K562 (cell line): ENCODE measurements at regions not wholly inside any gene's neighbourhood (a gene's known extent, or its start where the extent isn't known, plus 50 kb on each side); places are given as distances from the start of the nearest gene placed in this dataset.
A peak's percentile ranks its signal among the peaks of the same experiment; 100 is the strongest.

ENCODE experiments used
- ATAC-seq: fragments of 200-7000 bp; cut with Tn5 transposase; 3 replicates; pipeline ENCODE4 v1.9.1; 2020; ENCODE audit warnings: moderate library complexity
- BruUV-seq: library from RNA; stranded (reverse); fragments of 400-500 nt; replicated peaks from 2 replicates; lab custom pipeline; 2021; lab: Mats Ljungman, UMichigan
- CTCF ChIA-PET: fragments of 300-600 bp; formaldehyde crosslinking; extraction: SDS; loops from one replicate; lab custom pipeline; 2021; ENCODE audit warnings: low intra/inter-chr PET ratio; lab: Yijun Ruan, JAX
- POLR2A ChIA-PET: fragments of 300-600, 350-650 bp; sonication (Branson Sonifier 250); formaldehyde crosslinking; extraction: SDS; loops from one replicate; lab custom pipeline; 2021; ENCODE audit warnings: antibody characterized with exemption, inconsistent platforms; lab: Yijun Ruan, JAX
- DNase-seq, 4 experiments: peaks; one replicate each; pipeline versions ENCODE4 v3.0.0 to v3.0.0-alpha.2; 2011 to 2018; ENCODE audit warnings: low spot score in 3 of 4, mixed read lengths in 3 of 4; ENCODE audit errors: extremely low read depth in 1 of 4
- FAIRE-seq: peaks from 2 replicates; lab custom pipeline; 2011; peaks lifted over from hg19 to GRCh38; lab: Jason Lieb, UNC
- H2AFZ ChIP-seq: 2 replicates; pipeline ENCODE4 v1.6.0; 2011; ENCODE audit warnings: low read depth, low read length, control low read depth, inconsistent platforms
- H3K27ac ChIP-seq: fragments of 200-600 bp; 3 replicates; pipeline ENCODE4 v1.8.0; 2011; ENCODE audit warnings: low read depth, mild to moderate bottlenecking, control low read depth, inconsistent platforms, low read length, moderate library complexity, mixed read lengths; ENCODE audit errors: extremely low read depth
- H3K27me3 ChIP-seq, 2 experiments: fragments of 300-600 bp in 1 of 2; 2 replicates in 1 of 2; 3 replicates in 1 of 2; pipeline versions ENCODE4 v1.6.0 to v1.8.0; 2011; ENCODE audit warnings: inconsistent platforms in 2 of 2, low read length in 2 of 2, mild to moderate bottlenecking in 1 of 2, mixed read lengths in 1 of 2, moderate library complexity in 1 of 2; ENCODE audit not compliant: control insufficient read depth in 2 of 2, insufficient read depth in 2 of 2
- H3K36me3 ChIP-seq: fragments of 300-600 bp; 3 replicates; pipeline ENCODE4 v1.8.0; 2011; ENCODE audit warnings: mild to moderate bottlenecking, low read length, inconsistent platforms; ENCODE audit not compliant: control insufficient read depth, insufficient read depth
- H3K4me1 ChIP-seq, 2 experiments: fragments of 200-600 bp in 1 of 2; replicated peaks in 1 of 2; 2 replicates in 1 of 2; 3 replicates in 1 of 2; pipeline versions ENCODE4 v1.5.1 to v1.8.0; 2011; ENCODE audit warnings: inconsistent platforms in 2 of 2, low read length in 2 of 2, mild to moderate bottlenecking in 1 of 2, mixed read lengths in 1 of 2, moderate library complexity in 1 of 2; ENCODE audit not compliant: control insufficient read depth in 2 of 2, insufficient read depth in 2 of 2
- H3K4me2 ChIP-seq: 2 replicates; pipeline ENCODE4 v1.6.1; 2011; ENCODE audit warnings: low read length, control low read depth, inconsistent platforms, mixed read lengths; ENCODE audit not compliant: insufficient read depth
- H3K4me3 ChIP-seq: fragments of 200-600 bp; sonication (generic), shearing (Covaris generic); 2 replicates; pipeline ENCODE4 v1.5.1; 2016; ENCODE audit warnings: control low read depth, inconsistent platforms
- H3K79me2 ChIP-seq: fragments of 200-600 bp; 3 replicates; pipeline ENCODE4 v1.8.0; 2011; ENCODE audit warnings: low read length, inconsistent platforms; ENCODE audit not compliant: control insufficient read depth, insufficient read depth
- H3K9ac ChIP-seq, 2 experiments: 2 replicates each; pipeline versions ENCODE4 v1.6.0 to v1.6.1; 2011; ENCODE audit warnings: low read depth in 2 of 2, low read length in 2 of 2, control low read depth in 1 of 2, inconsistent platforms in 1 of 2, mild to moderate bottlenecking in 1 of 2, mixed read lengths in 1 of 2; ENCODE audit not compliant: insufficient read depth in 1 of 2
- H3K9me1 ChIP-seq: one replicate; pipeline ENCODE4 v1.6.0; 2011; ENCODE audit warnings: inconsistent platforms, mild to moderate bottlenecking, low read length, moderate library complexity; ENCODE audit not compliant: control insufficient read depth, insufficient read depth
- H3K9me3 ChIP-seq: replicated peaks from 2 replicates; pipeline ENCODE4 v1.5.1; 2011; ENCODE audit warnings: low read depth, low read length, inconsistent platforms; ENCODE audit not compliant: control insufficient read depth, insufficient read depth
- H4K20me1 ChIP-seq: replicated peaks from 2 replicates; pipeline ENCODE4 v1.6.1; 2011; ENCODE audit warnings: low read length, inconsistent platforms, mixed read lengths; ENCODE audit not compliant: control insufficient read depth, insufficient read depth
- ADNP ChIP-seq: fragments of 200-800 bp; sonication (Bioruptor generic); IDR thresholded peaks from 2 replicates; pipeline ENCODE4 v1.6.1; 2016; ENCODE audit warnings: missing genetic modification characterization, missing compliant biosample characterization
- HNRNPLL ChIP-seq: fragments of 200-400 bp; formaldehyde crosslinking; IDR thresholded peaks from 2 replicates; pipeline ENCODE4 v1.6.1; 2017; ENCODE audit warnings: low read length, low read depth, mild to moderate bottlenecking; ENCODE audit not compliant: poor library complexity, severe bottlenecking
- LEF1 ChIP-seq: fragments of 450-650 bp; IDR thresholded peaks from 2 replicates; pipeline ENCODE4 v1.6.1; 2016; ENCODE audit warnings: mild to moderate bottlenecking
- TCF3 ChIP-seq: sonication (generic); formaldehyde crosslinking; IDR thresholded peaks from 2 replicates; pipeline ENCODE4 v1.4.0; 2020; ENCODE audit warnings: mild to moderate bottlenecking, missing genetic modification reagents
- WGBS: fragments of 100-300 bp; shearing (Covaris generic); methylation state at CpG from one replicate; pipeline ENCODE4 v1.1.6; 2016; ENCODE audit warnings: low coverage, mixed read lengths; ENCODE audit not compliant: insufficient coverage; ENCODE audit errors: missing lambda C conversion rate; 5-methylcytosine and 5-hydroxymethylcytosine counted together
- in situ Hi-C: fragments of 300-500 bp; cut with MboI; formaldehyde crosslinking; loops from 4 replicates; pipeline ENCODE4 v1.15.0; 2018; ENCODE audit warnings: inconsistent platforms, mixed read lengths
- intact Hi-C: fragments of 100-400 bp; cut with micrococcal nuclease; formaldehyde crosslinking; loops from 2 replicates; pipeline ENCODE4 v1.14.2; 2022
- TF ChIP-seq, protein P1 (sequence below), 2 experiments: fragments of 450-650 bp; conservative IDR thresholded peaks; 2 replicates each; pipeline ENCODE4 v1.6.1; 2017; ENCODE audit warnings: mild to moderate bottlenecking in 2 of 2, moderate library complexity in 2 of 2

DNA sequence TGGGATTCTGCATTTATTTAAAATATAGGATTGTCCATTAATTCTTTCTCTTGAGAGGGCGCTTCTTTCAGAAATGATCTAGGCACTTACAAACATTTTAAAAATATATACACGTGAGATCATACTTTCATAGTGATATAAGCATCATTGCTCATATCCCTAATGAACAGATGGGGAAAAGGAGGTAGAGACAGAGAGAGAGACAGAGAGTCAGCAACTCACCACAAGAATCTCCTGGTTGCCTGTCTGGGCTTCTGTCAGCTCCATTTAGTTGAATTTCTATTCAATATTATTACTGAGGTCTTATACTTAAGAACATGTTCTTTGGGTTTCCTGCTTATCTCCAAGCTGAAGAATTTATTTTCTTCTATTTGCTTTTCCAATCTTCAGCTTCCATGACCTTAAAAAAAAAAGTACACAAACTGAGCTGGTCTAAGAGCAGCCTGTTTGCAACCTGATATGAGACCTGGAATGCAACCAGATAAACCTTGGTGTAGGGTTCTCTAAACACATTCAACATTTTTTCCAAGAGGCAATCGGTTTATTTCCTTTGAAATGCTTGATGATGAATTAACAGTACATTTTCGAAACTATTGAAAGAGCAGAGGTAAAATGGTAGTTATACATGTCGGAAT lies 51.6 kb upstream of the LIFR start (continued):
- TF ChIP-seq, protein P1, sequence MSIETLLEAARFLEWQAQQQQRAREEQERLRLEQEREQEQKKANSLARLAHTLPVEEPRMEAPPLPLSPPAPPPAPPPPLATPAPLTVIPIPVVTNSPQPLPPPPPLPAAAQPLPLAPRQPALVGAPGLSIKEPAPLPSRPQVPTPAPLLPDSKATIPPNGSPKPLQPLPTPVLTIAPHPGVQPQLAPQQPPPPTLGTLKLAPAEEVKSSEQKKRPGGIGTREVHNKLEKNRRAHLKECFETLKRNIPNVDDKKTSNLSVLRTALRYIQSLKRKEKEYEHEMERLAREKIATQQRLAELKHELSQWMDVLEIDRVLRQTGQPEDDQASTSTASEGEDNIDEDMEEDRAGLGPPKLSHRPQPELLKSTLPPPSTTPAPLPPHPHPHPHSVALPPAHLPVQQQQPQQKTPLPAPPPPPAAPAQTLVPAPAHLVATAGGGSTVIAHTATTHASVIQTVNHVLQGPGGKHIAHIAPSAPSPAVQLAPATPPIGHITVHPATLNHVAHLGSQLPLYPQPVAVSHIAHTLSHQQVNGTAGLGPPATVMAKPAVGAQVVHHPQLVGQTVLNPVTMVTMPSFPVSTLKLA (conservative IDR thresholded peaks at IDR 0.05), result 0 out of 4 replicates have a peak, but pooled peaks of 1 of the 2 experiments have one; percentile 15
- TF ChIP-seq ADNP (no peak), HNRNPLL (no peak)

DNA sequence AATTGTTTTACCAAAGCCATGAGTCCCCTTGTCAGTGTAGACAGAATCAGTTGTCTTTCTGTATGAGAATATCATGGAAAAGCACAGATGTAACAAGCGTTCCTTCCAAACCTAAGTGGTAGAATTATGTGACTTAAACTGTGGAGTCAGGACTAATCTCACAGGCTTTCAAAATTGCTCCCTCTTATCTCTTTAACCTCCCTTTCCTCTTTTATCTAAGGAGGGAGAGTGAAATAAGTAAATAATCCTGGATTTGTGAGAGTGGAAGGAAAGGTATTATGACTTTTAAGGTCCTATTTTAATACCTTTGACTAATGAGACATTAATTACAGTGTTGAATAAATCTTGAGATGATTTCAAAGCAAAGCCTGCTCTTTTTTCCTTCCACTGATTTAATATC lies 52.4 kb upstream of the LIFR start:
- no peak for FAIRE-seq
- no peaks in the 10 kb centered on the region for H4K20me1 ChIP-seq
- TF ChIP-seq TCF3 (CRISPR knock-in tag), result peak; percentile 5; the same call in 1 of the 2 replicates
- TF ChIP-seq LEF1, result no peak
- TF ChIP-seq, all 486 proteins: peak for 1
- ChIA-PET CTCF (no interaction called here), POLR2A (interaction anchor here (0.9 to 2.0 kb wide), 3 partner anchors 8 to 15 kb away, joined by 4 to 9 read pairs (median 7); no protein-coding TSS in a partner anchor)
- Histone ChIP-seq H3K27ac (no peak overlapping the region), H3K27me3 (no peaks in the 10 kb centered on the region), H3K9me3 (no peaks in the 10 kb centered on the region), H3K36me3 (no peaks in the 10 kb centered on the region), H2AFZ (no peak overlapping the region), H3K4me3 (no peak overlapping the region), H3K4me2 (no peak overlapping the region), H3K9ac (no peak overlapping the region), H3K79me2 (no peaks in the 10 kb centered on the region), H3K9me1 (no peaks in the 10 kb centered on the region), H3K4me1 (peaks cover 2 to 20% of the 10 kb centered on the region in 2 experiments; a peak in 3 of 5 replicates)
- in situ Hi-C loops (no loop called here), intact Hi-C loops (no loop called here)
- DNase-seq (no peak), ATAC-seq (no peak)
- WGBS, result 5% methylated on average over 1 of the region's 1 CpG
- BruUV-seq, result no TSS peak
